Mucosa of descending colon (tissue), 3 donors: ENCODE measurements at regions not wholly inside any gene's neighbourhood (a gene's known extent, or its start where the extent isn't known, plus 50 kb on each side); places are given as distances from the start of the nearest gene placed in this dataset.
"Not testable (repeated sequence)": the region's sequence is repeated elsewhere in the genome, so short reads cannot be mapped to it uniquely, and the experiment has no call there.

ENCODE experiments used
- ATAC-seq: fragments of 200-7000 bp; cut with Tn5 transposase; one replicate; pipeline ENCODE4 v1.9.1; 2020; ENCODE audit warnings: mild to moderate bottlenecking, moderate library complexity
- DNase-seq, 3 donors: peaks; one replicate each; pipeline ENCODE4 v3.0.0-alpha.2; 2020
- H3K36me3 ChIP-seq: fragments of 200-600 bp; one replicate; pipeline ENCODE4 v1.8.0; 2021; ENCODE audit warnings: low read depth, mild to moderate bottlenecking
- H3K4me1 ChIP-seq: fragments of 200-600 bp; one replicate; pipeline ENCODE4 v1.8.0; 2021; ENCODE audit warnings: low read depth, mild to moderate bottlenecking
- H3K4me3 ChIP-seq: fragments of 200-600 bp; one replicate; pipeline ENCODE4 v1.8.0; 2021; ENCODE audit warnings: mild to moderate bottlenecking
- H3K9me3 ChIP-seq: fragments of 200-600 bp; one replicate; pipeline ENCODE4 v1.8.0; 2021; ENCODE audit warnings: mild to moderate bottlenecking
- intact Hi-C, 2 donors: fragments of 100-400 bp; cut with DNase I in 1 of 2; cut with micrococcal nuclease in 1 of 2; formaldehyde crosslinking; loops; one replicate each; pipeline versions ENCODE4 v1.11.0 to v1.11.1; 2022; cut with DNase I, micrococcal nuclease
- TF ChIP-seq, protein P1 (sequence below): fragments of 200-600 bp; IDR thresholded peaks from one replicate; pipeline ENCODE4 v1.8.0; 2022; ENCODE audit warnings: antibody characterized with exemption, mild to moderate bottlenecking
- donor health status: DM: no; HTN: no; CAD: no; lungs with moderate emphysema.
- donor health status: DM: no; HTN: no; CAD: no.
- donor health status: DM: no; HTN: yes; CAD: no.

- no peak for DNase-seq
- Histone ChIP-seq H3K9me3 (no peaks in the 10 kb centered on the region), H3K36me3 (no peaks in the 10 kb centered on the region), H3K4me3 (no peak overlapping the region), H3K4me1 (no peaks in the 10 kb centered on the region)
- no peak for ATAC-seq
- intact Hi-C loops: no loop called here
- TF ChIP-seq, protein P1, sequence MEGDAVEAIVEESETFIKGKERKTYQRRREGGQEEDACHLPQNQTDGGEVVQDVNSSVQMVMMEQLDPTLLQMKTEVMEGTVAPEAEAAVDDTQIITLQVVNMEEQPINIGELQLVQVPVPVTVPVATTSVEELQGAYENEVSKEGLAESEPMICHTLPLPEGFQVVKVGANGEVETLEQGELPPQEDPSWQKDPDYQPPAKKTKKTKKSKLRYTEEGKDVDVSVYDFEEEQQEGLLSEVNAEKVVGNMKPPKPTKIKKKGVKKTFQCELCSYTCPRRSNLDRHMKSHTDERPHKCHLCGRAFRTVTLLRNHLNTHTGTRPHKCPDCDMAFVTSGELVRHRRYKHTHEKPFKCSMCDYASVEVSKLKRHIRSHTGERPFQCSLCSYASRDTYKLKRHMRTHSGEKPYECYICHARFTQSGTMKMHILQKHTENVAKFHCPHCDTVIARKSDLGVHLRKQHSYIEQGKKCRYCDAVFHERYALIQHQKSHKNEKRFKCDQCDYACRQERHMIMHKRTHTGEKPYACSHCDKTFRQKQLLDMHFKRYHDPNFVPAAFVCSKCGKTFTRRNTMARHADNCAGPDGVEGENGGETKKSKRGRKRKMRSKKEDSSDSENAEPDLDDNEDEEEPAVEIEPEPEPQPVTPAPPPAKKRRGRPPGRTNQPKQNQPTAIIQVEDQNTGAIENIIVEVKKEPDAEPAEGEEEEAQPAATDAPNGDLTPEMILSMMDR: no peak
Observed at GRCh38 chr13:44778761-44779484, 202.8 kb upstream of the TSC22D1 start.

- H3K36me3 ChIP-seq, H3K4me3 ChIP-seq, H3K4me1 ChIP-seq, H3K9me3 ChIP-seq, ATAC-seq, intact Hi-C loops, DNase-seq: not testable (repeated sequence)
Observed at GRCh38 chr13:44775290-44775689, 199.2 kb upstream of the TSC22D1 start.

DNA sequence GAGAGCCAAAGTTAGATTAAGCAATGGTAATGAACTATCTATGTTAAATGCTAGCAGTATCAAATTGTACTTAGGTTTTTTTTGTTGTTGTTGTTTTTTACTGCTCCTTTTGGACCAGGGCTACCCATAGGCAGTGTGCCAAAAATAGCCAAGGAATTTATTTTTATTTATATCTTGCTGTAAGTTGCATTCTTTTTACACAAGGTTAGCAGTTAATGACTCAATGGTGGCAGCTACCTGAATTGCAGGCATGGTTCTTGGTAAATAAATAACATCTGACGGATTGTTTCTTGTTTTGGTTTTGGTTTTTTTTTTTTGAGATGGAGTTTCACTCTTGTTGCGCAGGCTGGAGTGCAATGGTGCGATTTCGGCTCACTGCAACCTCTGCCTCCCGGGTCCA lies 194.8 kb upstream of the TSC22D1 start:
- Histone ChIP-seq H3K9me3 (no peaks in the 10 kb centered on the region), H3K4me1 (peaks cover 2% of the 10 kb centered on the region), H3K36me3 (no peaks in the 10 kb centered on the region), H3K4me3 (no peak overlapping the region)
- no peak for ATAC-seq
- DNase-seq: no peak
- intact Hi-C loops: no loop called here
- TF ChIP-seq, protein P1: no peak

DNA sequence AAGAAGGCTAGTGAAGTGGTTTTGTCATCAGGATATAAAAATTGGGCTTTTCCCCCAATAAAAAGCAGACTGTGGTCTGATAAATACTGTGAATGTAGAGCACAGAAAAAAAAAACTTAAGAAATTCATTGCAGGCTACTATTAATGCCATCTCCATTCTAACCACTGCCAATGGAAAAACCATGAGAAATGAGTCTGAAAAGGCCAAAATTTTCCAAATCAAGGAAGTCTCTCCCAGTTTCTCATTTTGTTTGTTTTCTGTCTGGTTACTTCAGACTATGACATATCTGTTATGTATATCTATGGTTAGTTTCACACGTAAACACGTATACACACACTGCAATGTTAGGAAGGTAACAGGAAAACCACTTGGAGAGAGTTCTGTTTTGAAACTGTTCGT lies 193.6 kb upstream of the TSC22D1 start:
- TF ChIP-seq, protein P1: no peak
- Histone ChIP-seq H3K9me3 (no peaks in the 10 kb centered on the region), H3K36me3 (no peaks in the 10 kb centered on the region), H3K4me3 (no peak overlapping the region), H3K4me1 (peaks cover 7% of the 10 kb centered on the region)
- intact Hi-C loops: no loop called here
- DNase-seq (no peak), ATAC-seq (no peak)

DNA sequence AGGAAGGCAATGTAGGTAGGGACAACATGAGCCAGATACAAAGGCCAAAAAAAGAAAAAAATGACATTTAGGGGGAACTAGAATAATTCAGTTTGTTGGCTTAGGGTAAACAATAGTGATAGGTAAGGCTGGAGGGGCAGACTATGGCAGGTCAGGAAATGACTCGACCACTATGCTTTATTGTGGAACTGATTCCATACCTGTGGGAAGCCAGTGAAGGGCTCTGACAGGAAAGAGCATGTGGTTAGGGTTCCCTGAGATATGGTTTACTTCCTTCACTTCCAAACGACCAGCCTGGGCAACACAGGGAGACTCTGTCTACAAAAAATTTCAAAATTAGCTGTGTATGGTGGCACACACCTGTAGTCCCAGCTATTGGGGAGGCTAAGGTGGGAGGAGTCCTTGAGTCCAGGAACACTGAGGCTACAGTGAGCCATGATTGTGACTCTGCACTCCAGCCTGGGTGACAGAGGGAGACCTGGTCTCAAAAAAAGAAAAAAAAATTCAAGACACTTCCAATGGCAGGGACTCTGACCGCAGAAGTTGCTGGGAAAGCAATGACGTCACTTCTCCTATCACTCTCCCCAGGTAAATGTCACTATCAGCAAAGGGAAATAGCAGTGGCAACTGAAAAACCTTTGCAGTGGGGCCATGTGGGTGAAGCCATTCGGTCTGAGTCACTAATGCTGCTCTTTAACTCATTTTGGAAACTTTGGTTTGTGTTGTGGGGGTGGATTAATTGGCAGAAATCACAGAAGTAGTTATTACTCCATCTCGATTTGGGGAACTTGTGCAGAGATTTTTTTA lies 192.8 kb upstream of the TSC22D1 start:
- DNase-seq (no peak), ATAC-seq (no peak)
- no peaks in the 10 kb centered on the region for H3K36me3 ChIP-seq
- TF ChIP-seq, protein P1: no peak
- H3K4me3 ChIP-seq: no peak overlapping the region
- no peaks in the 10 kb centered on the region for H3K9me3 ChIP-seq
- peaks cover 7% of the 10 kb centered on the region for H3K4me1 ChIP-seq
- intact Hi-C loops: no loop called here

- TF ChIP-seq, protein P1: no peak
- Histone ChIP-seq H3K36me3 (no peaks in the 10 kb centered on the region), H3K4me3 (no peak overlapping the region), H3K9me3 (no peaks in the 10 kb centered on the region), H3K4me1 (peaks cover 13% of the 10 kb centered on the region)
- no peak for ATAC-seq
- DNase-seq: no peak
- intact Hi-C loops: no loop called here
Observed at GRCh38 chr13:44768239-44768638, 192.1 kb upstream of the TSC22D1 start.
